ENCODE measurements at regions not wholly inside any gene's neighbourhood (a gene's known extent, or its start where the extent isn't known, plus 50 kb on each side); places are given as distances from the start of the nearest gene placed in this dataset.
"Not testable (repeated sequence)": the region's sequence is repeated elsewhere in the genome, so short reads cannot be mapped to it uniquely, and the experiment has no call there.

DNA sequence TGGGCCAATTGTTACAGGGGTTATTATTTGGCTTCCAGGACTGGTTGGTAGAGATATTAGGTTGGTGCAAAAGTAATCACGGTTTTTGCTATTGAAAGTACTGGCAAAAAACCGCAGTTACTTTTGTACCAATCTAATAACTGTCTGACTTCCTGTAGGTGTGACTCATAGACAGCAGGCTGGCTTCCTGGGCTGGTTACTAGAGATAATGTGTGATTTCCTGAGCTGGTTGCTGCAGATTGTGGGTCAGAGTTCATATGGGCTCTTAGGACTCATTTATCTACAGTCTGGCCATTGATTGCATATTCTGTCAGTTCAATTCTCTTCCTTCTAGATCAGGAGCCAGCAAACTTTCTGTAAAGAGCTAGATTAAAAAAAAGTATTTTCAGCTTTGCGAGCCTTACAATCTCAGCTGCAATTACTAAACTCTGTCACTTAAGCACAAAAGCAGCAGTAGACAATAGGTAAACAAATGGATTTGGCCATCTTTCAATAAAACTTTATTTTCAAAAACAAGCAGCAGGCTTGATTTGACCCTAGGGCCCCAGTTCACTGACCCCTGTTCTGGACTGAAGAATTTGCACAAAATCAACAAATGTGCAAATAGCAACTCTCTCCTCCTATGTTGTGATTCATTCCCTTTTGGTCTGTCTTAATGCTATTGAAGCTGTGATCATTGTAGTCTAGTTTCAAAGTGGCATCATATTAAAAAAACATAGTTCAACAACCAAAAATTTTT is 50.8 kb upstream of the BOD1L1 start:
- no peak for DNase-seq

DNA sequence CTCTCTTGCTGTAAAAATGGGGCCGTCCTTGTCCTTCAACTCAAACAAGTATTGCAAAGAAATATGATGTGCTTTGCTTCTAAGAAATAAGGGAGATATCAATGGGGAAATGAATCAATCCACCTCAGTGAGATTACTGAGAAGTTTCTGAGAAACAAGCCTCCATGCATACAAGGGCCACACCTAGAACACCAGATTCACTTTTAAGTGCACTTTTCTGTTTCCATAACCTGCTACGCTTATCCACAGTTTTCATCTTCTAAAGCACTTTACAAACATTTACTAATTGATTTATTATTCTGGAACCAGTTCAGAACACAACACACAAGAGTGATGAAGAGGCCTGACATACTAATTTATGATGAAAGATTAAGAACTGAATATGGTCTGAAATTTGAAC is 54.0 kb upstream of the BOD1L1 start:
- no peak for DNase-seq

DNA sequence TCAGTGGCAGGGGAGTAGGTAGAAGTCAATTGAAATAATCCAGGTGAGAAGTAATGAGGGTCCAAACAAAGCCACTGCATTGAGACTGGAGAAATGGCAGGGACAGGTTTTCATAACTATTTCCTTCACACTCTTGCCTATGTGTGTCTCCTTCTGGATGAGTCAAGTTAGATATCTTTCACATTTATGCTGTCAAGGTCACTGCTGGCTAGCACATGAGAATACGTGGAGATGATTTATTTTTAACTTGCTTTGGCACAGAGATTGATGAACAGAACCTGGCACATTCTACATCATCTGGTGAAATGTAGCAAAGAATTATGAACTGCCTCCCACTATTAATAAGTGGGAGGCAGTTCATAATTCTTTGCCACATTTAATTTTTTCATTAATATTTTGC is 66.7 kb upstream of the BOD1L1 start:
- no peak for DNase-seq

DNA sequence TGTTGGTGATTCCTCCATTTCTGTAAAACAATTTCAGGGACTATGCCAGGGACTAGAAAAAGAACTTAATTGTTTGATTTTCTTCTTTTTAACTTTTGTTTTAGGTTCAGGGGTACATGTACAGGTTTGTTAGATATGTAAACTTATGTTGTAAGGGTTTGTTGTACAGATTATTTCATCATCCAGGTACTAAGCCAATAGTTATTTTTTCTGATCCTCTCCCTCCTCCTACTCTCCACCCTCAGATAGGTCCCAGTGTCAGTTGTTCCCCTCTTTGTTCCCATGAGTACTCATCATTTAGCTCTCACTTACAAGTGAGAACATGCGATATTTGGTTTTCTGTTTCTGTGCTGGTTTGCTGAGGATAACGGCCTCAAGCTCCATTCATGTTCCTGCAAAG is 70.8 kb upstream of the BOD1L1 start:
- DNase-seq = no peak

DNA sequence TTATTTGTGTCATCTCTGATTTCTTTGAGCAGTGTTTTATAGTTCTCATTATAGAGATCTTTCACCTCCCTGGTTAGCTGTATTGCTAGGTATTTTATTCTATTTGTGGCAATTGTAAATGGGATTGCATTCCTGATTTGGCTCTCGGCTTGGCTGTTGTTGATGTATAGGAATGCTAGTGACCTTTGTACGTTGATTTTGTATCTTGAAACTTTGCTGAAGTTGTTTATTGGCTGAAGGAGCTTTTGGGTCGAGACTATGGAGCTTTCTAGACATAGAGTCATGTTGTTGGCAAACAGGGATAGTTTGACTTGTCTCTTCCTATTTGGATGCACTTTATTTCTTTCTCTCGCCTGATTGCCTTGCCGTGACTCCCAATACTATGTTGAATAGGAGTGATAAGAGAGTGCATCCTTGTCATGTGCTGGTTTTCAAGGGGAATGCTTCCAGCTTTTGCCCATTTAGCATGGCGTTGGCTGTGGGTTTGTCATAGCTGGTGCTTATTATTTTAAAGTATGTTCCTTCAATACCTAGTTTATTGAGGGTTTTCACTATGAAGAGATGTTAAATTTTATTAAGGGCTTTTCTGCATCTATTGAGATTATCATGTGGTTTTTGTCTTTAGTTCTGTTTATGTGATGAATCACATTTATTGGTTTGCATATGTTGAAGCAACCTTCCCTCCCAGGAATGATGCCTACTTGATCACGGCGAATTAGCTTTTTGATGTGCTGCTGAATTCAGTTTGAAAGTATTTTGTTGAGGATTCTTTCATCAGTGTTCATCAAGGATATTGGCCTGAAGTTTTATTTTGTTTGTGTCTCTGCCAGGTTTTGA is 72.7 kb upstream of the BOD1L1 start:
- no peak for DNase-seq

DNA sequence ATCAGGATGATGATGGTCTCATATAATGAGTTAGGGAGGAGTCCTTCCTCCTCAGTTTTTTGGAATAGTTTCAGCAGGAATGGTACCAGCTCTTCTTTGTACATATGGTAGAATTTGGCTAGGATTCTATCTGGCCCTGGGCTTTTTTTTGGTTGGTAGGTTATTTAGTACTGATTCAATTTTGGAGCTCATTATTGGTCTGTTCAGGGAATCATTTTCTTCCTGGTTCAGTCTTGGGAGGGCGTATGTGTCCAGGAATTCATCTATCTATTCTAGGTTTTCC is 73.3 kb upstream of the BOD1L1 start:
- not testable (repeated sequence) for DNase-seq

DNA sequence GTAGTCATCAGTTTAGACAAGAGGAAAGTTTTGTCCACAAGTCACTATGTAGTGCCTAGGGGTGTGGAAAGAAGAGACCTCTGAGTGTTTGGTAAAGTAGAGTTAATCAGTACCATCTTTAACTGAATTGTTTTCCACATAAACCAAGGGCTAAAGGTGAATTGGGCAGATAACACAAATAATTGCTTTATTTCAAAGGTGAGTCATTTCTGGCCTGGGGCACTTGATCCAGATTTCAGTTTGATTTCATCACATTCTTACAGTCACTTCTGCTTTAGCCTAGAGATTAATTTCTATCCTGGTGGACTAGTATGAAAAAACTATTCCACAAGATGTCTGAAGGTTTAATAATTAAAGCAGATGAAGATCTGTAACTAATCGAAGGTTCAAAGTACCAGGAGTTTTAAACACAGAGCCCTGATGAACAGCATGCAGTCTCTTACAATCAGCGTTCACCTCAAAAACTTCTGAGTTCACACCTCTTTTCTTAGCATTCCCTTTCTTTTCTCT is 74.5 kb upstream of the BOD1L1 start:
- no peak for DNase-seq

DNA sequence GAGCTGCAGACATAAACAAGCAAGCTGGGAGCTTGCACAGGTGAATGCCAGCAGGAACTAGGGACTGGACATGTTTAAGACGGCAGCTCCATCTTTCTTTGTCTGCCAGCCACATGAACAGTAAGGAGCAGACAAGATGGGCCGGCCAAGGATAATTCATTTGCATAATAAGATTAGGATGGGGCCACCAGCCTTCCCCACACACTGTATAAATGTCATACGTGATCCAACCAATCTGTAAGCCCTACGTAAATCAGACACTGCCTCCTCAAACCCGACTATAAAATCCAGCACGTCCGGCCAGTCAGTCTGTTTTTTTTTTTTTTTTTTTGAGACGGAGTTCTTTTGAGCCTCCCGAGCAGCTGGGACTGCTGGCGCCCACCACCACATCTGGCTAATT is 75.6 kb upstream of the BOD1L1 start:
- no peak for DNase-seq

DNA sequence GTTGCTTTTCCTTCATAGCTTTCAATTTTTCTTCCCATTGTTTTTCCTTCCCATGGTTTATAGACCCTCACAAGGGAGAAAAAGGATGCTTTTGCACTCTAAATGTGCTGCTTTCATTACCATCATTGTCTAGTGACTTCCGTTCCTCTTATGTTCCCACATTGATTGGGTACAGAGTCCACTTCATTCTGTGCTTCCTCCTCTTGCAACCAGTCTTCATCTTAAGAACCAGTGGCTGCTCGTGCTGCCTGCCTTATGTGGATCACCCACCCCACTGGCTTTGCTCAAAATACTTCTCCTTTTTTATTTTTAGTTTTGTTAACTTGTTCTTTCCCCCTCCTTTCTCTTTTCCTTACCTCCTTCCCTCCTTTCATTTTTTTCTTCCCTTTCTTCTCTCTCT is 76.5 kb upstream of the BOD1L1 start:
- no peak for DNase-seq

DNA sequence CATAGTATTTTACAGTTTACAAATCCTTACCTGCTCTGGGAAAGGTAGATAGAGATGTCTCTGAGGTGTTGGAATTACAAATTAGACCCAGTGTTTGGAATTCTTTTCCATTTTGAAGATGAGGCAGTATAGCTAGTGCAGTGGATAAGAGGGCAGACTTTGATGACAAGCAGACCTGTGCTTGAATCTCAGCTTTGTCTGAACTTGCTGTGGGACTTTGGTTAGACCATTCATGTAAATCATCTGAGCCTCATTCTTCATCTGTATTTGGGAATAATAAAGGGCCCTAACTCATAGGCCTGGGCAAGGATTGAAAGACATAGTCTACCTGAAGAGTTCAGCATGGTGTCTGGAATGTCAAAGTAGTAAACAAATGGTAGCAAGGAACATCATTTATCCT is 77.2 kb upstream of the BOD1L1 start:
- no peak for DNase-seq

DNA sequence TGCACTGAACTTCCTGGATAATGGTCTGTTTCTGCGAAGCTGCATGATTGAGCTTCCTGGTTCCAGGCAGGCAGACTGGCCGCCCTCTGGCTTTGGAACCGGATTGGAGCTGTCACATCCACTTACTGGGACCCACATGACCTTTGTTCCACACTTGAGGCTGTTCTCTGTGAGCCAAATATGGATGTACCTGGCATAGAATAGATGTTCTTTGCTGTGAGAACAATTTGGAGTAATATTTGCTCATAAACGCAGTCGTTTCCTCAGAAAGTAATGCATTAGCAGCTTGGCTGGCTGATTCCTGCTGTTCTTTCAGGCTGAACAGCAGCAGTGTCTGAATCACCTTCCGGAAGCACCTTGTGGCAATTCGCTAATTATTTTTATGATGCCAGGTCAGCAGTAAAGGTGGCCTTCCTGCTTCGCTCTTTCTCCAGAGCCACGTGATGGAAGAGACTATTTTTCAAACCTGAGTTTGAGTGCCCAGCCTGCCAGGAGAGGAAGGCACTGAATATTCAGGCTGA is 78.1 kb upstream of the BOD1L1 start:
- no peak for DNase-seq

DNA sequence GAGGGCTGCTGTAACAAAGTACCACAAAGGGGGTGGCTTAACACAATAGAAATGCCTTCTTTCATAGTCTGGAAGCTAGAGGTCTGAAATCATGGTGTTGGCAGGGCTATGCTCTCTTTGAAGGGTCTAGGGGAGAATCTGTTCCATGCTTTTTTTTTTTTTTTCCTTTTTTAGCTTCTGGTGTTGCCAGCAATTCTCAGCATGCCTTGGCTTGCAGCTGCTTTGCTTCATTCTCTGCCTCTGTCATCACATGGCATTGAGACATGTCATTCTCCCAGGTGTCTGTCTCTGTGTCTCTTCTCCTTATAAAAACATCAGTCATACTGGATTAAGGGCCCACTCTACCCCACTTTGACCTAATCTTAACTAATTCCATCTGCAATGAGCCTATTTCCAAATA is 78.6 kb upstream of the BOD1L1 start:
- DNase-seq = no peak

DNA sequence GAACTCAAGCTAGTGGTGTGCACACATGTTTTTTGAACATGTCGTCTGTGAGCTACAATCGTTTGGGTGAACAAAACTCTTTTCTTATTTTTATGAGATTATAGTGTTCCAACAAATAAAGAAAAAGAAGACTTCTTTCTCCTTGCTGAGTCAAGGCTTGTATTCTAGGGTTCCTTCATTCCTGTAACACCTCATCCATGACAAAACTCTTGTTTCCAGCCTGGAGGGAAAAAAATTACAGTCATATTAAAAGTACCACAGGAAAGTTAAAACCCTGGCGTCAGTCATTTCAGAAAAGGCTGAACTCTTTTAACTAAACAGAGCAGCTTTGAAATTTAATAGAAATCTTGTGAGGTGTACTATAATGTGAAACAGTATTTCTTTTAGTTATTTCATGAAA is 79.2 kb upstream of the BOD1L1 start:
- no peak for DNase-seq

DNA sequence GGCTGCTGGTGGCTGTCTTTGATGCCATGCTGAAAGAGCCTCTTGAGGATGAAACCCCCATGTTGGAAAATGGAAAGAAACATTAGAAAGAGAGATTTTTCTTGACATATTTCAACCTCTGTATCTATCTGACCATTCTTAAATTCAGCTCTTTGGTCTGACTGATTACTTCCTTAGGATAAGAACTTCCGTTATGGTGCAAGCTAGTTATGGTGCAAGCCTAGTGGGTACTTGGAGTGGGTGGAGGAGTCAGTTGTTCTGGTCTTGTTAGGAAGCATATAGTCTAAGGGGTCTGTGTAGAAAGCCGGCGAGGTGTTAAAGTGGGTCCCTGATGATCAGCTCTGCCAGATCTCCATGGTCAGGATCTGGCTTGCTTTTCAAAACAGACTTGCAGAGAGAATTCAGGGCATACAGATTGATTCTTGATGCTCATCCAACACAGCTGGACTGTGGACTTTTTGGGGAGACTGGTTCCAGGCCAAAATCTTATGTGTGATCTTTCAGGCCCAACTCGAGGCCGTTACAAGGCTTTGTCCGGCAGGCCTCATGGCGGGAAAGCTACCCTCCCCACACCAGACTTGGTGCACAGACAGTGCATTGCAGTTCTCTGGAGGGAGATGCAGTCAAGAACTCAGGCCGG is 82.8 kb upstream of the BOD1L1 start:
- no peak for DNase-seq

DNA sequence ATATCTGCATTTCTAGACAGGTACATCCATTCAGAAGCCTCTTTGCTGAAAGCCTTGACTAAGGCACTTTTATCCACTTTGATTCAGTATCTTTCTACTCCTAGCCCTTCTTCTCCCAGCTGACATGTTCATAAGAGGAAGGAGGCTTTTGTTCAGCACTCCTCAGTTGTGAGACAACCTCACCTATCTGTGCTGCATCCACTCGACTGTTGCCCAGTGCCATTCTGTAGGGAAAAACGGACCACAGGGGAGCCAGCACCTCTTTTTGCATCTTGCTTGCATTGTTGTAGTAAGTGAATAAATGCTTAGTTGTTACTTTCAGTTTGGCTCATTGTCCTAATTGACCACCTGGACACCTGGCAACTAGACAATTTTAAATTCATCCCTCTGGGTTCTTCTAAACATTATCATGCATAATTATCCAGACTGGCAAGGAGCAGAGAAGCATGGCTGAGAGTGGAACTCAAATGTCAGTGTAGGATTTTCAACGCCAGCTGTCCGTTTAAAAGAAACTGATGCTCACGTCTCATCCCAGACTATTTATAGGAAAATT is 83.8 kb upstream of the BOD1L1 start:
- no peak for DNase-seq

DNA sequence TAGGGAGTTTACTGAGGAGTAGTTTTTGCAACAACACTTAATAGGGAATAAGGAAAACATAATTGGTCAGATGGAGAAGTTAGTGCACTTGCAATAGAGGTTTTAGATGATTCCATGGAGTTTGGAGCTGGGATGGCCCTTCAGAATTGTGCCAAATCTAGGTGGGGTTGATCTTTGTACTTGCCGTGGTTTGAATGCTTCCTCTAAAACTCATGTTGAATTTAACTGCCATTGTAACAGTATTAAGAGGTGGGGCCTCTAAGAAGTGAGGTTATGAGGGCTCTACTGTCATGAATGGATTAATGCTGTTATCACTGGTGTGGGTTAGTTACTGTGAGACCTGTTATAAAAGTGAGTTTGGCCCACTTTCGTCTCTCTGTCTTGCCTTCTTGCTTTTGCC is 94.4 kb upstream of the BOD1L1 start:
- no peak for DNase-seq

DNA sequence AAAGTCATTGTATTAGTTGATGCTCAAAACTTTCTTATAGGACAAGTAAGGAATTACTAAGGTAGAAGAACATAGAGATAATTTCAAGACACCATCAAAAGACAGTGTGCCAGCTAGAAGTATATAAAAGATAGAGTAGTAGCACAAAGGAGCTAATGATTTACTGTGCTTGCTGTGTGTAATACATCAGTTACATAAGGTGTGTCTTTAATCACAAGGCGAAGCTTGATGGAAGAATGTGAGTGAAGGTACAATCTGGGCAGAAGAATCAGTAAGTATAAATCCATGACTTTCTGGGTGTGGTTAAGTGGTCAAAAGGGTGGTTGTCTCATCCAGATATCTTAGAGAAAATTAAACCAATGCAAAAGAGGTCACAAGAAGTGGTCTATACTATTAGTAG is 95.1 kb upstream of the BOD1L1 start:
- DNase-seq = no peak

DNA sequence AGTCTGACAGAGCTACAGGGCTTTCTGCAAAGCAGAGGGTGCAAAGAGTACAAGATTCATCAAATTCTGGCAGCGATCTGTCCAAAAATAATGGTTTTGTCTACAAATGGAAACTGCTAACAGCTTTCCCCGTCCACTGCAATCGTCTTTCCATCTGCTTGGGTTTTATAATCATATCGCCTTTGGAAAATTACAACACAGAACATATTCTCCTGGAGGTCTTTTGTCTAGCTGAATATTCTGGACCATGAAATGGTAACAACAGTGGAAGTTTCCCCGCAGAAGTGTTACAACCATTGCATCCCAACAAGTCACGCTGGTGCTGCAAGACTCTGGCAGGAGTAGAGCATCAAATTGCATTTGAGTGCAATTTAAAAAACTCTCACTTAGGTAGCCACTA is 101.2 kb upstream of the BOD1L1 start:
- no peak for DNase-seq

DNA sequence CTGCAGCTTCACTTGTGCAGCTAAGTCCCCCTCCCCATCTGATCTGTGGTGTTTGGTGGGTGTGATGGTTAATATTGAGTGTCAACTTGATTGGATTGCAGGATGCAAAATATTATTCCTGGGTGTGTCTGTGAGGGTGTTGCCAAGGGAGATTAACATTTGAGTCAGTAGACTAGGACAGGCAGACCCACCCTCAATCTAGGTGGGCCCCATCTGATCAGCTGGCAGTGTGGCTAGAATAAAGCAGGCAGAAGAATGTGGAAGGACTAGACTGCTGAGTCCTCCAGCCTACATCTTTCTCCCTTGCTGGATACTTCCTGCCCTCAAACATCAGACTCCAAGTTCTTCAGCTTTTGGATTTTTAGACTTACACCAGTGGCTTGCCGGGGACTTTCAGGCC is 103.5 kb upstream of the BOD1L1 start:
- no peak for DNase-seq

DNA sequence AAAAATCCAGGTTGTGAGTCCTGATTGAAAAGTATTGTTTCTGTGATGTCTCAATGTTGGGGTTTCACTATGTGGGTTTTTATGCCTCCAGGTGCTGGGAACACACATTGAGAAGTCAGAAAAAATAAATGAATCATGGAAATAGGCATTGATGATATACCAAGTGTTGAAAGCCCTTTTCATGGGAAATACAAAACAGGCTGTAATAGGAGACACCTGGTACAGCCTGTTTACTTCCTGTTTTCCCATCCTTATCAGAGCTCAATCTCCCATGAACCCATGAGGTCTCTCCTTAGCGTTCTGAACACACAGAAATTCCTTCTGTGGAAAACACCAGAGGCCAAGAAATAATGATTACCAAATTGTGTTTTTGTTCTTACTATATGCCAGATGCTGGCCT is 106.3 kb upstream of the BOD1L1 start:
- DNase-seq = no peak

DNA sequence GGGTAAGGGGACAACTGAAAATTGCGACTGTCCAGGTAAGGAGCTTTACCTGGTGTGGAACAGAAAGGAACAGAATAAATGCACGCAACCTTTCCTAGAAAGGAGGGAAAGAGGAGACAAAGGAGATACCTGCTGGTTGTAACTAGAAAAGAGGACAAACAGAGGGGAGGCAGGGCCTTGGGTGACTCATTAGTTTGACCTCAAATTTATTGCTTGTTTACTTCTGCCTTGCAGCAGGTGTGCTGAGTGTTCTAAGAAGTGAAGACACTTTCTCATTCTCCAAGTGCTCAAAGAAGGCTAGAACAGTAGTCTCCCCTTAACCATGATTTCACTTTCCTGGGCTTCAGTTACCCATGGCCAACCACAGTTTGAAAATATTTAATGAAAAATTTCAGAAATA is 123.1 kb upstream of the BOD1L1 start:
- DNase-seq = no peak

DNA sequence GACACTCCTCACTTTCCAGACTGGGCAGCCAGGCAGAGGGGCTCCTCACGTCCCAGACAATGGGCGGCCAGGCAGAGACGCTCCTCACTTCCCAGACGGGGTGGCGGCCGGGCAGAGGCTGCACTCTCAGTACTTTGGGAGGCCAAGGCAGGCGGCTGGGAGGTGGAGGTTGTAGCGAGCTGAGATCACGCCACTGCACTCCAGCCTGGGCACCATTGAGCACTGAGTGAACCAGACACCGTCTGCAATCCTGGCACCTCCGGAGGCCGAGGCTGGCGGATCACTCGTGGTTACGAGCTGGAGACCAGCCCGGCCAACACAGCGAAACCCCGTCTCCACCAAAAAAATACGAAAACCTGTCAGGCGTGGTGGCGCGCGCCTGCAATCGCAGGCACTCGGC is 134.1 kb upstream of the BOD1L1 start:
- DNase-seq = not testable (repeated sequence)

DNA sequence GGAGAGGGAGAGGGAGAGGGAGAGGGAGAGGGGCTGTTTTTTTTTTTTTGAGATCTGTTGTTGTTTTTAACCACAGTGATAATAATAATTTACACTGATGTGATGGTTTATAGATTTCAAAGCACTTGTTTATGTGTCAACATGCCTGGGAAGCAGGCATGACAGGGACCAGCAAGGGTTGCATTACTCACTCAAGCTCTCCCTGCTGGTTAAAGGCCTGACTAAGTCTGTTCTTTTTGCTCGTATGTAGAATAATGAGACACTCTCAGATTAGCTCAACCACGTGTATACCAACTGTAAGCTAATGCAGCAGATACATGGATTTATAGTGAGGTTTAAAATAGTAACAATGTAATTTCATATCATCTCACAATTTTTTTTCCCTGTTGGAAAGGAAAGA is 134.6 kb upstream of the BOD1L1 start:
- no peak for DNase-seq

DNA sequence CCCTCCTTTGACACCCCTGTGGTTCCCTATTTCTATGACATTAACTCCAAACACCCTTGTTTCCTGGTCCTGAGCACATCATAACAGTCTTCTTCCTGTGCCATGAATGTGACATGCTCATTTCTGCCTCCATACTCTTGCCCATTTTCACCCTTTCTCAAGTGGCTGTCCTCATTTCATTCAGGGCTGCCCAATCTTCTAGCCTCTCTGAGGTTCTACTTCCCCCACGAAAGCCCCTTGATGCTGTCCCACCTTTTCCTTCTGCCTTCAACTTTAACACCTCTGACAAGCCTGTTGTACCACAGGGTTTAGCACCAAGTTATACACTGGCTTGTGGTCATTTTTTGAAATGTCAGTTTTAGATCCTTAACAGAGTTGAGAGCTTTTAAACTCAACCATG is 136.2 kb upstream of the BOD1L1 start:
- no peak for DNase-seq
